Keratinocyte (primary cell): ENCODE measurements at regions not wholly inside any gene's neighbourhood (a gene's known extent, or its start where the extent isn't known, plus 50 kb on each side); places are given as distances from the start of the nearest gene placed in this dataset.

ENCODE experiments used
- CTCF ChIP-seq, 3 experiments: IDR thresholded peaks in 1 of 3; conservative IDR thresholded peaks in 1 of 3; optimal IDR thresholded peaks in 1 of 3; 2 replicates in 2 of 3; 3 replicates in 1 of 3; pipeline versions ENCODE3 to v1.5.1; 2011; ENCODE audit warnings: low read length in 3 of 3, mild to moderate bottlenecking in 3 of 3, moderate library complexity in 2 of 3, control low read depth in 1 of 3, inconsistent platforms in 1 of 3; ENCODE audit not compliant: insufficient read depth in 2 of 3; ENCODE audit errors: extremely low read depth in 1 of 3
- EZH2 ChIP-seq: IDR thresholded peaks from one replicate; pipeline ENCODE4 v1.6.1; 2012; ENCODE audit warnings: inconsistent platforms, mild to moderate bottlenecking, low read length, moderate library complexity

- TF ChIP-seq CTCF (optimal IDR thresholded peaks at IDR 0.05 in 1 of 3, IDR thresholded peaks at IDR 0.05 in 1 of 3, conservative IDR thresholded peaks at IDR 0.05 in 1 of 3; ENCODE audit: extremely low read depth in 1 of 3, insufficient read depth in 2 of 3, low read length in 3 of 3), result no peak
- no peak for TF ChIP-seq EZH2
Observed at GRCh38 chr11:105230586-105230985, 91.0 kb upstream of the CARD18 start.
